Tibial nerve (tissue), 3 donors: ENCODE measurements at regions not wholly inside any gene's neighbourhood (a gene's known extent, or its start where the extent isn't known, plus 50 kb on each side); places are given as distances from the start of the nearest gene placed in this dataset.

Experiments used
- POLR2A ChIP-seq, 2 donors: fragments of 450-650 bp; IDR thresholded peaks; one replicate each; pipeline ENCODE4 v1.6.1; 2017; ENCODE audit warnings: antibody characterized with exemption in 2 of 2, mild to moderate bottlenecking in 2 of 2, moderate library complexity in 2 of 2
- TF ChIP-seq, protein P1 (sequence below), 5 experiments: fragments of 200-600 bp in 3 of 5; fragments of 450-650 bp in 2 of 5; sonication (generic) in 3 of 5; IDR thresholded peaks; one replicate each; pipeline ENCODE4 v1.5.1; 2016 to 2019; ENCODE audit warnings: antibody characterized with exemption in 5 of 5, mild to moderate bottlenecking in 3 of 5, moderate library complexity in 2 of 5

DNA sequence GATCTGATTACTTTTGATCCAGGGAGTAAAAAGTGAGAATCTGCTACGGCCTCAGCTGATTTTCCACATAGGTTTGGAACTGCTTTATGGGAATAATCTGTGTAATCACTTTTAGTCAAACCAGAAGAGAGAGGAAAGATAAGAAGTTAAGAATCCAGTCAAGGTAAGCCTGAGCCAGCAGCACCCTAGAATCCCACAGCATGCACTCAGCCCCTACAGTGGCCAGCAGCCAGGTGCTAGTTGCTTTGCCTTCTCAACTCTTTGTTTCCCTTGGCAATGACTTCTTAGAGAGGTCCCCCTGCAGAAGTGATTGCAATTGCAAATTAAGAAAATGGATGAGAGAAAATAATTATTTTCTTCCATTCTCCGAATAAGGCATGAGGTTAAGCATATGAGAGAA lies 59.7 kb upstream of the TMED7 start:
- TF ChIP-seq, protein P1, sequence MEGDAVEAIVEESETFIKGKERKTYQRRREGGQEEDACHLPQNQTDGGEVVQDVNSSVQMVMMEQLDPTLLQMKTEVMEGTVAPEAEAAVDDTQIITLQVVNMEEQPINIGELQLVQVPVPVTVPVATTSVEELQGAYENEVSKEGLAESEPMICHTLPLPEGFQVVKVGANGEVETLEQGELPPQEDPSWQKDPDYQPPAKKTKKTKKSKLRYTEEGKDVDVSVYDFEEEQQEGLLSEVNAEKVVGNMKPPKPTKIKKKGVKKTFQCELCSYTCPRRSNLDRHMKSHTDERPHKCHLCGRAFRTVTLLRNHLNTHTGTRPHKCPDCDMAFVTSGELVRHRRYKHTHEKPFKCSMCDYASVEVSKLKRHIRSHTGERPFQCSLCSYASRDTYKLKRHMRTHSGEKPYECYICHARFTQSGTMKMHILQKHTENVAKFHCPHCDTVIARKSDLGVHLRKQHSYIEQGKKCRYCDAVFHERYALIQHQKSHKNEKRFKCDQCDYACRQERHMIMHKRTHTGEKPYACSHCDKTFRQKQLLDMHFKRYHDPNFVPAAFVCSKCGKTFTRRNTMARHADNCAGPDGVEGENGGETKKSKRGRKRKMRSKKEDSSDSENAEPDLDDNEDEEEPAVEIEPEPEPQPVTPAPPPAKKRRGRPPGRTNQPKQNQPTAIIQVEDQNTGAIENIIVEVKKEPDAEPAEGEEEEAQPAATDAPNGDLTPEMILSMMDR (IDR thresholded peaks at IDR 0.05) = no peak
- no peak for TF ChIP-seq POLR2A (IDR thresholded peaks at IDR 0.05)
